Kidney epithelial cell (primary cell): ENCODE measurements at regions not wholly inside any gene's neighbourhood (a gene's known extent, or its start where the extent isn't known, plus 50 kb on each side); places are given as distances from the start of the nearest gene placed in this dataset.

Source experiments
- DNase-seq: peaks from one replicate; pipeline ENCODE4 v3.0.0-alpha.2; 2010; ENCODE audit warnings: low read depth
- H3K27me3 ChIP-seq: 2 replicates; pipeline ENCODE4 v1.6.0; 2011; ENCODE audit warnings: low read length; ENCODE audit not compliant: control insufficient read depth, insufficient read depth
- H3K36me3 ChIP-seq: 2 replicates; pipeline ENCODE4 v1.5.1; 2011; ENCODE audit warnings: low read length; ENCODE audit not compliant: control insufficient read depth, insufficient read depth
- H3K4me3 ChIP-seq: 2 replicates; pipeline ENCODE4 v1.5.1; 2011; ENCODE audit warnings: low read depth, mild to moderate bottlenecking, control low read depth, low read length
- TF ChIP-seq, protein P1 (sequence below): IDR thresholded peaks from 2 replicates; pipeline ENCODE4 v1.5.1; 2011; ENCODE audit warnings: mild to moderate bottlenecking, moderate library complexity, low read length, control low read depth, inconsistent platforms; ENCODE audit not compliant: insufficient read depth, poor library complexity, severe bottlenecking

DNA sequence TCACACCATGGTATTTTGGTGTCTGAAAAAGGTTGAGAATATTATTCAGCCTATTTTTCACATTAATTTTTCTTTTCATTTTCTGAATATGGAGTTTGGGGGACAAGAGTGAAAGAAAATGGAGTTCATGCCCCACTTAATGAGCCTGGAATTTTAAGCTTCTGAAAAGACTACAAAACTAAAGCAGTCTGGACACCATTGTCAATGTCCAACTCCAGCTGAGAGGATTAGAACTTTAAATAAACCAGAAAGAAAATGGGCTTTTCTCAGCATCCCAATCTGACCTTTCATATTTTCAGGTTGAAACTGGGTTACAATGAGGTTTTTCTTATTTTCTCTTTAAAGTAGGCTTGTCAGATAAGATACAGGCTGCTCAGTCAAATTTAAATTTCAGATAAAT is 207.7 kb downstream of the SLC6A15 start:
- no peaks in the 10 kb centered on the region for H3K27me3 ChIP-seq
- no peak overlapping the region for H3K4me3 ChIP-seq
- no peak for DNase-seq
- TF ChIP-seq, protein P1, sequence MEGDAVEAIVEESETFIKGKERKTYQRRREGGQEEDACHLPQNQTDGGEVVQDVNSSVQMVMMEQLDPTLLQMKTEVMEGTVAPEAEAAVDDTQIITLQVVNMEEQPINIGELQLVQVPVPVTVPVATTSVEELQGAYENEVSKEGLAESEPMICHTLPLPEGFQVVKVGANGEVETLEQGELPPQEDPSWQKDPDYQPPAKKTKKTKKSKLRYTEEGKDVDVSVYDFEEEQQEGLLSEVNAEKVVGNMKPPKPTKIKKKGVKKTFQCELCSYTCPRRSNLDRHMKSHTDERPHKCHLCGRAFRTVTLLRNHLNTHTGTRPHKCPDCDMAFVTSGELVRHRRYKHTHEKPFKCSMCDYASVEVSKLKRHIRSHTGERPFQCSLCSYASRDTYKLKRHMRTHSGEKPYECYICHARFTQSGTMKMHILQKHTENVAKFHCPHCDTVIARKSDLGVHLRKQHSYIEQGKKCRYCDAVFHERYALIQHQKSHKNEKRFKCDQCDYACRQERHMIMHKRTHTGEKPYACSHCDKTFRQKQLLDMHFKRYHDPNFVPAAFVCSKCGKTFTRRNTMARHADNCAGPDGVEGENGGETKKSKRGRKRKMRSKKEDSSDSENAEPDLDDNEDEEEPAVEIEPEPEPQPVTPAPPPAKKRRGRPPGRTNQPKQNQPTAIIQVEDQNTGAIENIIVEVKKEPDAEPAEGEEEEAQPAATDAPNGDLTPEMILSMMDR = no peak
- no peaks in the 10 kb centered on the region for H3K36me3 ChIP-seq

- DNase-seq = no peak
- Histone ChIP-seq H3K27me3 (no peaks in the 10 kb centered on the region), H3K4me3 (no peak overlapping the region), H3K36me3 (no peaks in the 10 kb centered on the region)
- TF ChIP-seq, protein P1 = no peak
Observed at GRCh38 chr12:84702001-84702400, 210.6 kb downstream of the SLC6A15 start.

GRCh38 chr12:84701041-84701440 is 211.6 kb downstream of the SLC6A15 start:
- H3K27me3 ChIP-seq = no peaks in the 10 kb centered on the region
- DNase-seq = no peak
- H3K36me3 ChIP-seq = no peaks in the 10 kb centered on the region
- no peak overlapping the region for H3K4me3 ChIP-seq
- TF ChIP-seq, protein P1 = no peak

- H3K27me3 ChIP-seq = no peaks in the 10 kb centered on the region
Observed at GRCh38 chr12:84698576-84699333, 213.8 kb downstream of the SLC6A15 start.

DNA sequence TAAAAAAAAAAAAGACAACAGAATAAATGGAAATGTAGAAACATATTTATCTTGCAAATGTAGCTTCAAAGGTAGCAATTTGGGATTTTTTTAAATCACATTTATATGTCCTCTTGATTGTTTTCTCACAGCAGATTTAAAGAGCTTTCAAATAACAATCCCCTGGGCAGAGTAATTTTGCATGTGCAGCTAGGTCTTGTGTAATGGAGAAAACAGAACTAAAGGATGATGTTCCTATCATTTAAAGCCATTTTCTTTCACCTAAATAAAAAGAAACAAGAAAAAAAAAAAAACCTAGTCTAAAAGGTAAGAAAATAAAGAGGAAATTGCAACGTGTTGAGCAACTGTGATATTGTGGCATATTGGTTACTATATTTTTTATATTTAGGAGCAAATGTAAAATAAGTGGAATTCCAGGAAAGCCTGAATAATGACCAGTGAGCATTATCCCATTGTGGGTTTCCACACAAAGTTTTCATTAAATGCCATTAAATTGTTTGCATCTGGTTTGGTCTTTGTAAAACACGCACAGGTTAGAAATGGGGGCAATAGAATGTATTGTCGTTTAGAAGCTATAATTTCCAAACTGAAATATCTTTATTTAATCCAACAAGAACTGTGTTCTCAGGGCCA is 215.6 kb downstream of the SLC6A15 start:
- no peak overlapping the region for H3K4me3 ChIP-seq
- H3K36me3 ChIP-seq = no peaks in the 10 kb centered on the region
- no peaks in the 10 kb centered on the region for H3K27me3 ChIP-seq
- TF ChIP-seq, protein P1 = no peak
- no peak for DNase-seq

More at GRCh38 chr12:84698576-84699333, 213.8 kb downstream of the SLC6A15 start:
- DNase-seq = no peak
- Histone ChIP-seq H3K36me3 (no peaks in the 10 kb centered on the region), H3K4me3 (no peak overlapping the region)
- TF ChIP-seq, protein P1 = no peak

GRCh38 chr12:84696281-84696680 is 216.3 kb downstream of the SLC6A15 start:
- no peaks in the 10 kb centered on the region for H3K27me3 ChIP-seq
- DNase-seq = no peak
- no peak overlapping the region for H3K4me3 ChIP-seq
- TF ChIP-seq, protein P1 = no peak
- no peaks in the 10 kb centered on the region for H3K36me3 ChIP-seq
